ENCODE measurements at regions not wholly inside any gene's neighbourhood (a gene's known extent, or its start where the extent isn't known, plus 50 kb on each side); places are given as distances from the start of the nearest gene placed in this dataset.
"Not testable (repeated sequence)": the region's sequence is repeated elsewhere in the genome, so short reads cannot be mapped to it uniquely, and the experiment has no call there.

- DNase-seq = no peak
These were observed 144.4 kb upstream of the EXOC2 start for GRCh38 chr6:837380-837779.

GRCh38 chr6:836276-836853 is 143.4 kb upstream of the EXOC2 start:
- DNase-seq = no peak

DNA sequence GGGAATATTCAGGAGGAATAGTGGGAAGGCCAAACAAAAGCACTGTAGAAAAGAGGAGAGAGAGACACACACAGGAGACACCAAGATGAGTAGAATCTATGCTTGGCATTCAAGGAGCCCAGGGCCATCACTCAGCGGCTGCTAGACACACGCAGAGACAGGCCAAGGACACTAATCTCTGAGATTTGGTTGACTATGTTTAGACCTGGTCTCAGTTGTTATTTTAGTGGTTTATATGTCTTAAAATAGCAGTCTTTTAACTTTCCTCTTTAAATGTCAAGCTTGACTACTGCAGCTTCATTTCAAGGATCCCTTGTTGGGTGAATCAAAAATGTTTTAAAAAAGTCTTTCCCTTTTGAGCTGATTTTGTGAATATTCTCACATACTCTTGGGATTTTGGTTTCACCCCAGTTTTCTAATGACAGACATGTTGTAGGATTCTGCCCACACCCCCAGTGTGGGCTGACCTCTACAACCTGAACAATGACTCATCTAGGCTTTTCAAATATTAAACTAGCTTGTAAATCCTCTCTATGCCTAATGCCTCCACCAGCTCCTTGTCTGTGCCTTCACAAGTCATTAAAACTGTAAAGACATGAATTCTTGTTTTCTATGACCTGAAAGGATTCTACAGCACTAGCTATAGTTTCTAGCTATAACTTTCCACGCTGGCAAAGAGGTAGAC is 142.7 kb upstream of the EXOC2 start:
- DNase-seq = no peak

GRCh38 chr6:834866-835265 is 141.9 kb upstream of the EXOC2 start:
- no peak for DNase-seq

- no peak for DNase-seq
These were observed 141.3 kb upstream of the EXOC2 start for GRCh38 chr6:834190-834589.

GRCh38 chr6:832804-833203 is 139.9 kb upstream of the EXOC2 start:
- not testable (repeated sequence) for DNase-seq

DNA sequence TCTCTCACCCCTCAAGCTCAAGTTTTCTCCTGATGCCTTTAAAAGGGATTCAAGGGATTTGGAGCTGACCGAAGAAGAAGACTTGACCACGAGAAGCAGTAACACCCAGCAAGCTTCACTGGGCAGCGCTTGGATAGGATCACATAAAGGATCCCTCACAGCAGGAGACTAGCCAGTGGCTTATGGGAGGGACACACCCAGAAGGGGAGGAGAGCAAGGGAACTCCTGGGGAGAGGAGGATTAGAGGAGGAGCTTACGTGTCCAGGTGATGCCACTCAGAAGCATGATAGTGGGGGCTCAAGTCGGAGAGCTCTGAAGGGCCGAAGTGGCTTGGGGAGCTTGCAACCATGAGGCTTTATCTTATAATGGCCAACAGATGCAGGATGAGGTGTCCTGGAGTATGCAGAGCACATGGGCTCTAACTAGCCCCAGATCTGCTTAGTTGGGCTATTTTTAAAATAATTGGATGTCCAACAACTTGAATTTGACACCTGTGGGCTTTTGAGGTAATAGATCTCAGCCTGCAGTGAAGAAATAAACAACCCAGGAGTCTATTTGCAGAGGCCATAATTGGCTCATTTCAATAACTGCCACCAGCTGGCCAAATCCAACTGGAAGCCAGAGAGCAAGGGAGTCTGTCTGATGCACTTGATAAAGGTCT is 137.9 kb upstream of the EXOC2 start:
- no peak for DNase-seq

GRCh38 chr6:829656-830055 is 136.7 kb upstream of the EXOC2 start:
- no peak for DNase-seq

GRCh38 chr6:827431-827830 is 134.5 kb upstream of the EXOC2 start:
- no peak for DNase-seq

DNA sequence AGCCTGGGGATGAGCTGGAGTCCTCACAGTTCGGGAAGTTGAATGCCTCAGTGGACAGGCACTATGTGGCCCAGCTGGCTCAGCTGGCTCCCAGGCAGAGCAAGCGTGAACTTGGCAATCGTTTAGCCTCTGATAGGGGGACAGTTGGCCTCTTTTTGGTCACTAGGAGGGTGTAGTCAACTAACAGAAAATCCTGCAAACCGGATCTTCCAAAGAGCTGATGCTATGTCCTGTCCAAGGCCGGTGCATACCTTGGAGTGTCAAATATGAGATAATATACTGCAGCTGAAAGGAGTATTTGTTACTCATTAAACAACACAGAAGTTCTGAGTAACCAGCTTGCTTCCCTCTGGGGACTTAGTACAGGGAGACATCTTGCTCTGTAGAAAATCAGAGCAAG is 126.2 kb upstream of the EXOC2 start:
- no peak for DNase-seq

GRCh38 chr6:818196-818595 is 125.3 kb upstream of the EXOC2 start:
- DNase-seq = no peak

DNA sequence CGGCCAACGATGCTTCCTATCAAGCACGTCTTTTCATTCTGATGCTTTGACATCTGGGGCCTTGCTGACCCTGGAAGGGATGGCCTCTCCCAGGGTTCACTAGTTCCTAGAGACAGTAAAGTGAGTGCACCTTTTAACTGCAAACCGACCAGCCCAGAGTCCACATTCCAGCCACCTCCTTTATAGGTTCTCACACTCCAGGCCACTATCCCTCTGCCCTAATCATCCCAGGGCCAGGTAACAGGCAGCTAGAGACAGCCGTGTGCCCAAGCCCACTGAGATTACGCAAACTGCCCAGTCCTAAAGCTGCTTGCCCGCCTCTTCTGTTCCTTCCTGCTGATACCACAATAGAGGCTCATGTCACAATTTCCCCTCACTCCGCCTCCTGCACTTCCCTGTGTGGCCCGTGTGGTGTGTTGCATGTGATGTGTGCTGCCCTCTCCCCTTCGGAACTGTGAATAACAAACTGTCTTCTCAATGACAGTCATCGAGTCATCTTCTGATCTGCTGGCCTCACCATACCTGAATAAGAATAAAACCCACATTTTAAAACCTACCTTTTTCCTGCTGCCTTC is 123.7 kb upstream of the EXOC2 start:
- no peak for DNase-seq

GRCh38 chr6:815348-815738 is 122.4 kb upstream of the EXOC2 start:
- no peak for DNase-seq

DNA sequence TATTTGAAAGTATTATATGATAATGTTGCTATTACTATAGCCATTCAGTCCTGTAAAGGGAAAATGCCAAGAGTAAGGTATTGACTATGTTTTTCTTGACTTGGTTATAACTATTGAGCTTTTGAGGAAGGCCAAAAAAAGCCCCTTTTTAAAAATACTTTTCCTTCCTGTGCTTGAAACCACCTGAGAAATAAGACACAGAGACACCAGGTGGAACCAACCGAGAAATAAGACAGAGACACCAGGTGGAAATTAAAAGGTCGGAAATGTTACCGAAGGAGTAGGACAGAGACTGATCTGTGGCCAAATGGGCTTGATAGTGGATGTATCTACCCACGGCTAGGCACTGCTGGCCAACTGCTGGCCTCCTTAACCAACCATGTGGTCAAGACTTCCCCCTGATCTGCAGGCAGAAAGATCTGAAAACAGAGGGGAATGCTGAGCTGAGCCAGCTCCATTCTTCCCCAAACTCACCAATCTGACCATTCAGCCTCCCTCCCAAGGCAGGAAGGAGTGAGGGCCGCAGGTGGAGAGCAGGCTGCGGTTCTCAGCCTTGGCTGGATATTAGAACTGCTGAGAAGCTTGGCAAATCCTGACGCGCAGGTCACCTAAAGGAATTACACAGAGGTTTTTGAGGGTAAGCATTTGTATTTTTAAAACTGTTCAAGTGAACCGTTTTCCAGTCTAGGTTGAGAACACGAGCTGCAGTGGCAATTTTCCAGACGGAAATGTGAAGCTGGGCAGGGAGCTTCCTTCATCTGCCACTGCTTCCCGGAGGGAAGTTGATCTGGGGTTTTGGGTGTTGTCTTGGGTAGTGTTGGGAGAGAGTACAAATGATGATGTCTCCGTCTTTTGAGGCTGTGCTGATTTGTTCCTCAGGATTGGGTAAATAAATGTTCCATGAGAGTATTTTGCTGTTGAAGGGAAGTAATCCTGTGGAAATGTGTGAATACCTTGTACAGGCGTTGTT is 121.7 kb upstream of the EXOC2 start:
- no peak for DNase-seq

- DNase-seq = no peak
These were observed 118.9 kb upstream of the EXOC2 start for GRCh38 chr6:811831-812230.

- no peak for DNase-seq
These were observed 118.3 kb upstream of the EXOC2 start for GRCh38 chr6:811191-811590.

DNA sequence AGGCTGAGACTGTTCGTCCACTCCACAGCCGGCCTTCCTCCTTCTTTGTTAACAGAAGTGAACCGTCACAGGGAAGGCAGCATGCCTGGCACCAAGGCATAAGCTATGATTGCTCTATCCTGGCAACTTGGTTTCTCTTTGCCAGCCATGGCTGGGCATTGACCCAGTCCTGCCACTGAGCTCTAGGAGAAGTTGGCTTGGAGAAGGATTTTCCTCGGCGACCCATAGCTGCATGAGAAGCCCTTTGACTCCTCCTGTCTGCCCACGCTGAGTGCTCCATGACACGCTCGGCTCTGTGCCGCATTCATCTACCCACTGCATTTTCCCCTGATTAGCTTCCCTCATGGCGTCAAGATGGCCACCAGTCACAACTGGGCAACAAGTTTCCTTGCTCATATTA is 111.8 kb upstream of the EXOC2 start:
- DNase-seq = no peak

GRCh38 chr6:804317-804716 is 111.4 kb upstream of the EXOC2 start:
- no peak for DNase-seq

DNA sequence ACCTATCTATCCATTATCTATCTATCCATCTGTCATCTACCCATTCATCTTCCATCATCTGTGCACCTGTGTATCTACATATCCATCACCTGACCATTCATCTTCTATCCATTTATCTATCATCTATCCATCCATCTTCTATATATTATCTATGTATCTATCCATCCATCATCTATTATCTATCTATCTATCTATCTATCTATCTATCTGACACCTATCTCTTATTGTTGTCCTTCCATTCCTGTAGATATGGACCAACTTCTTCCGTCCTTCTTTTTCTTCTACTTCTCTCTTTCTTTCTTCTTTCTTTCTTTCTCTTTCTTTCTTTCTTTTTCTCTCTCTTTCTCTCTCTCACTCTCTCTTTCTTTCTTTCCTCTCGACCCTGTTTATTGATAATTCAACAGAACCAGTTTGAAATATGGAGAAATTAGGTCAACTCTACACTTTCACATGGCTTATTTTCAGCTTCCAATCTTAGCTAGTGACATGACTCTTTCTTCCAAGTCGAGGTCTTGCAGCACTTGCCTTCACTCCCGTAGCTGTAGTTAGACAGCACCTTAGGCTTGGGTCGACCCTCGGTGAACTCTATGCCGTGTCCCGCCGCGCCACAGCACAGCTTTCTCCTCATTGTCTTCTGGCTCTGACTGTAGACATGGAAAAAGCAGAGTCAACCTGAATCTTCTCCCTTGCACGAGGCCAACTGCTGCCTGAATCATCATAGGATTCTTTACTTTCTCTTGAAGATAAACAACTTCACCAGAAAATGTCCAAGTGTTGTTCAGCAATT is 110.4 kb upstream of the EXOC2 start:
- no peak for DNase-seq

- DNase-seq = no peak
These were observed 109.8 kb upstream of the EXOC2 start for GRCh38 chr6:802701-803100.

DNA sequence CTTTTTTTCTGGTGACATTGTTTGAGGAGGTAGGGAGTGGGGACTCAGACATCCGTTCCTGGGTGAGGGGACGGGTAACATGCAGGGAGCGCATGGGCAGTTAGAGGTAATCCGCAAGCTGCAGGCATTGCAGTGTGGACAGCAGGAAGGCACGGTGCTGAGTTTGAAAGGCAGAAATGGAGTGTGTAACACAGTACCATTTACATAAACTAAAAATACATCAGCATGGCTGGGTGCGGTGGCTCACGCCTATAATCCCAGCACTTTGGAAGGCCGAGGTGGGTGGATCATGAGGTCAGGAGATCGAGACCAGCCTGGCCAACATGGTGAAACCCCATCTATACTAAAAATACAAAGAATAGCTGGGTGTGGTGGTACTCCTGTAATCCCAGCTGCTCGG is 109.3 kb upstream of the EXOC2 start:
- DNase-seq = not testable (repeated sequence)

DNA sequence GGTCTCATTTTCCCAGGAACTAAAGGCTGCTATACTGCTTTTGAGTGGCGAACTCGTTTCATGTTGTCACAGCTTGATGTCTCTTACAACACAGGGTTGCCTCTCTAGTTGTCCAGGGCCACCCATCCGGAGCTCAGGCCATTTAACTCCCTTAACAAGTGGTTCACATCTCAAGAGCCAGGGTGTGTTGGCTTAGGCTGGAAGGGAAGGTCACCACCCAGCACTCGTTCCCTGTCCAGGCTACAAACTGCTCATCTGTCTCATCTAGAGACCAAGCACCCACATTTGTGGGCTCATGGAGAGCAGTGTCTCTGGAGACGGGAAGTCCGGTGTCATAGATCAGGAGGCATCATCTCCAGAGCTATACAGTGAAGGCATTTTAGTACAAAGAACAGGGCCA is 106.8 kb upstream of the EXOC2 start:
- DNase-seq = no peak

Data from fibroblast of skin of scalp (primary cell).